ENCODE measurements at regions not wholly inside any gene's neighbourhood (a gene's known extent, or its start where the extent isn't known, plus 50 kb on each side); places are given as distances from the start of the nearest gene placed in this dataset.

- TF ChIP-seq CTCF (IDR thresholded peaks at IDR 0.05), result no peak
- no peak for TF ChIP-seq POLR2A (IDR thresholded peaks at IDR 0.05)
- DNase-seq, result no peak
- Histone ChIP-seq H3K36me3 (replicated peaks in 1 of 2; ENCODE audit: insufficient read depth in 1 of 2, low read depth in 2 of 2) (no peaks in the 10 kb centered on the region), H3K27ac (no peak overlapping the region), H3K4me3 (no peak overlapping the region), H3K27me3 (no peaks in the 10 kb centered on the region), H3K4me1 (no peaks in the 10 kb centered on the region), H3K9me3 (no peaks in the 10 kb centered on the region)
- ATAC-seq, result no peak
- WGBS, 2 donors, result 54 to 62% methylated on average over 3 of the region's 3 CpGs
- intact Hi-C loops (cut with DNase I), result no loop called here
Measured at GRCh38 chr6:91705646-91706045, 1118.8 kb upstream of the MAP3K7 start.

GRCh38 chr6:91704531-91704930, 1117.7 kb upstream of the MAP3K7 start:
- intact Hi-C loops (cut with DNase I), result no loop called here
- H3K4me3 ChIP-seq, result no peak overlapping the region
- ATAC-seq (no peak), DNase-seq (no peak)
- no peaks in the 10 kb centered on the region for H3K36me3 ChIP-seq (replicated peaks in 1 of 2; ENCODE audit: insufficient read depth in 1 of 2, low read depth in 2 of 2)
- no peaks in the 10 kb centered on the region for H3K27me3 ChIP-seq
- no peaks in the 10 kb centered on the region for H3K4me1 ChIP-seq
- no peak overlapping the region for H3K27ac ChIP-seq
- WGBS, 2 donors, result 44 to 67% methylated on average over 2 of the region's 2 CpGs
- TF ChIP-seq POLR2A (IDR thresholded peaks at IDR 0.05) (no peak), CTCF (IDR thresholded peaks at IDR 0.05) (no peak)
- no peaks in the 10 kb centered on the region for H3K9me3 ChIP-seq

GRCh38 chr6:91697010-91697695, 1110.3 kb upstream of the MAP3K7 start:
- Histone ChIP-seq H3K27me3 (no peaks in the 10 kb centered on the region), H3K27ac (no peak overlapping the region), H3K9me3 (no peaks in the 10 kb centered on the region), H3K4me1 (no peaks in the 10 kb centered on the region), H3K36me3 (replicated peaks in 1 of 2; ENCODE audit: insufficient read depth in 1 of 2, low read depth in 2 of 2) (no peaks in the 10 kb centered on the region), H3K4me3 (no peak overlapping the region)
- ATAC-seq (no peak), DNase-seq (no peak)
- WGBS, 2 donors, result 73 to 82% methylated on average over 3 of the region's 3 CpGs
- intact Hi-C loops (cut with DNase I), result no loop called here
- TF ChIP-seq CTCF (IDR thresholded peaks at IDR 0.05) (no peak), POLR2A (IDR thresholded peaks at IDR 0.05) (no peak)

- Histone ChIP-seq H3K9me3 (no peaks in the 10 kb centered on the region), H3K27me3 (no peaks in the 10 kb centered on the region), H3K4me3 (no peak overlapping the region), H3K4me1 (no peaks in the 10 kb centered on the region), H3K27ac (no peak overlapping the region), H3K36me3 (replicated peaks in 1 of 2; ENCODE audit: insufficient read depth in 1 of 2, low read depth in 2 of 2) (no peaks in the 10 kb centered on the region)
- DNase-seq (no peak), ATAC-seq (no peak)
- 48 to 60% methylated on average over 3 of the region's 3 CpGs for WGBS, 2 donors
- intact Hi-C loops (cut with DNase I), result no loop called here
- TF ChIP-seq POLR2A (IDR thresholded peaks at IDR 0.05), result no peak
- TF ChIP-seq CTCF (IDR thresholded peaks at IDR 0.05), result no peak
Measured at GRCh38 chr6:91695221-91695620, 1108.3 kb upstream of the MAP3K7 start.

GRCh38 chr6:91694016-91694654, 1107.3 kb upstream of the MAP3K7 start:
- no peaks in the 10 kb centered on the region for H3K9me3 ChIP-seq
- DNase-seq (no peak), ATAC-seq (no peak)
- H3K4me1 ChIP-seq, result no peaks in the 10 kb centered on the region
- H3K27me3 ChIP-seq, result no peaks in the 10 kb centered on the region
- no peak overlapping the region for H3K4me3 ChIP-seq
- TF ChIP-seq POLR2A (IDR thresholded peaks at IDR 0.05), result no peak
- TF ChIP-seq CTCF (IDR thresholded peaks at IDR 0.05), result no peak
- no peaks in the 10 kb centered on the region for H3K36me3 ChIP-seq (replicated peaks in 1 of 2; ENCODE audit: insufficient read depth in 1 of 2, low read depth in 2 of 2)
- 43 to 57% methylated on average over 6 of the region's 6 CpGs for WGBS, 2 donors
- intact Hi-C loops (cut with DNase I), result no loop called here
- H3K27ac ChIP-seq, result no peak overlapping the region

Data from body of pancreas (tissue), 4 donors.